ENCODE measurements at regions not wholly inside any gene's neighbourhood (a gene's known extent, or its start where the extent isn't known, plus 50 kb on each side); places are given as distances from the start of the nearest gene placed in this dataset.

- FAIRE-seq (no peak), DNase-seq (ENCODE audit: low read depth, low spot score) (no peak)
- dilution Hi-C loops (cut with MboI; ENCODE audit: extremely low pct_ligation_motif_present, low sequenced_read_pairs): no loop called here
- no peak overlapping the region for H3K27ac ChIP-seq (ENCODE audit: insufficient read depth, low read depth, low read length)
- no peaks in the 10 kb centered on the region for H3K4me1 ChIP-seq (ENCODE audit: control insufficient read depth, extremely low read depth, insufficient read depth, low read length)
- TF ChIP-seq EZH2 (IDR thresholded peaks at IDR 0.05; ENCODE audit: borderline replicate concordance, low read depth, low read length, severe bottlenecking): no peak
- no peak for TF ChIP-seq GATA2 (IDR thresholded peaks at IDR 0.05; ENCODE audit: insufficient read depth, insufficient read length, low read depth, low read length)
- no peak for TF ChIP-seq POLR2A (IDR thresholded peaks at IDR 0.05; ENCODE audit: low read depth, low read length)
- TF ChIP-seq, protein P1, sequence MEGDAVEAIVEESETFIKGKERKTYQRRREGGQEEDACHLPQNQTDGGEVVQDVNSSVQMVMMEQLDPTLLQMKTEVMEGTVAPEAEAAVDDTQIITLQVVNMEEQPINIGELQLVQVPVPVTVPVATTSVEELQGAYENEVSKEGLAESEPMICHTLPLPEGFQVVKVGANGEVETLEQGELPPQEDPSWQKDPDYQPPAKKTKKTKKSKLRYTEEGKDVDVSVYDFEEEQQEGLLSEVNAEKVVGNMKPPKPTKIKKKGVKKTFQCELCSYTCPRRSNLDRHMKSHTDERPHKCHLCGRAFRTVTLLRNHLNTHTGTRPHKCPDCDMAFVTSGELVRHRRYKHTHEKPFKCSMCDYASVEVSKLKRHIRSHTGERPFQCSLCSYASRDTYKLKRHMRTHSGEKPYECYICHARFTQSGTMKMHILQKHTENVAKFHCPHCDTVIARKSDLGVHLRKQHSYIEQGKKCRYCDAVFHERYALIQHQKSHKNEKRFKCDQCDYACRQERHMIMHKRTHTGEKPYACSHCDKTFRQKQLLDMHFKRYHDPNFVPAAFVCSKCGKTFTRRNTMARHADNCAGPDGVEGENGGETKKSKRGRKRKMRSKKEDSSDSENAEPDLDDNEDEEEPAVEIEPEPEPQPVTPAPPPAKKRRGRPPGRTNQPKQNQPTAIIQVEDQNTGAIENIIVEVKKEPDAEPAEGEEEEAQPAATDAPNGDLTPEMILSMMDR (IDR thresholded peaks at IDR 0.05; ENCODE audit: extremely low read depth in 1 of 2, insufficient read depth in 1 of 2, low read depth in 1 of 2, low read length in 2 of 2): no peak
- TF ChIP-seq JUN (IDR thresholded peaks at IDR 0.05; ENCODE audit: borderline replicate concordance, insufficient read depth, insufficient read length, low read depth): no peak
- no peak for TF ChIP-seq MYC (IDR thresholded peaks at IDR 0.05; ENCODE audit: low read depth, low read length)
- no peak for TF ChIP-seq POLR2AphosphoS5 (IDR thresholded peaks at IDR 0.05; ENCODE audit: insufficient read depth, low read depth, low read length)
- TF ChIP-seq FOS (IDR thresholded peaks at IDR 0.05; ENCODE audit: borderline replicate concordance, insufficient read depth, low read length): no peak
- TF ChIP-seq, protein P2, sequence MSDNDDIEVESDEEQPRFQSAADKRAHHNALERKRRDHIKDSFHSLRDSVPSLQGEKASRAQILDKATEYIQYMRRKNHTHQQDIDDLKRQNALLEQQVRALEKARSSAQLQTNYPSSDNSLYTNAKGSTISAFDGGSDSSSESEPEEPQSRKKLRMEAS (IDR thresholded peaks at IDR 0.05; ENCODE audit: insufficient read depth, insufficient read length): no peak
- no peak overlapping the region for H3K9ac ChIP-seq (replicated peaks; ENCODE audit: extremely low read depth, insufficient read depth, low read length)
- POLR2A ChIA-PET: no interaction called here
- no peaks in the 10 kb centered on the region for H4K20me1 ChIP-seq (replicated peaks; ENCODE audit: control insufficient read depth, extremely low read depth, insufficient read depth, low read length)
- no peak overlapping the region for H3K4me2 ChIP-seq (ENCODE audit: insufficient read depth, low read length)
- H3K36me3 ChIP-seq (ENCODE audit: control insufficient read depth in 2 of 2, extremely low read depth in 1 of 2, insufficient read depth in 2 of 2, low read length in 2 of 2): no peaks in the 10 kb centered on the region
- no peaks in the 10 kb centered on the region for H3K9me1 ChIP-seq (replicated peaks; ENCODE audit: control insufficient read depth, extremely low read depth, insufficient read depth, low read length)
- H3K9me3 ChIP-seq (replicated peaks; ENCODE audit: control insufficient read depth, insufficient read depth, low read length): no peaks in the 10 kb centered on the region
- peaks cover 0 to 5% of the 10 kb centered on the region in 2 experiments for H3K27me3 ChIP-seq (ENCODE audit: control insufficient read depth in 2 of 2, insufficient read depth in 2 of 2, low read length in 2 of 2)
- CTCF ChIA-PET: no interaction called here
- intact Hi-C loops (cut with micrococcal nuclease): no loop called here
- H2AFZ ChIP-seq (ENCODE audit: low read depth, low read length): no peak overlapping the region
- H3K79me2 ChIP-seq (ENCODE audit: control insufficient read depth, insufficient read depth, low read length): no peaks in the 10 kb centered on the region
- no TSS peak for BruUV-seq (replicated peaks)
- no peak overlapping the region for H3K4me3 ChIP-seq (replicated peaks in 1 of 3; ENCODE audit: insufficient read depth in 1 of 3, low read depth in 1 of 3, low read length in 3 of 3)
Observed at GRCh38 chr5:91486638-91487037, 103.5 kb upstream of the ARRDC3 start.

All from endothelial cell of umbilical vein (primary cell).